GM23248 (cell line): ENCODE measurements at regions not wholly inside any gene's neighbourhood (a gene's known extent, or its start where the extent isn't known, plus 50 kb on each side); places are given as distances from the start of the nearest gene placed in this dataset.

Experiments used
- DNase-seq: peaks from one replicate; pipeline ENCODE4 v3.0.0-alpha.2; 2015
- H2AFZ ChIP-seq: fragments of 200-600 bp; sonication (generic); 2 replicates; pipeline ENCODE4 v1.6.1; 2016; ENCODE audit warnings: antibody characterized with exemption
- H3F3A ChIP-seq: fragments of 200-600 bp; sonication (generic); 2 replicates; pipeline ENCODE4 v1.6.1; 2016; ENCODE audit warnings: mild to moderate bottlenecking, antibody characterized with exemption, mixed run types; ENCODE audit not compliant: insufficient read depth
- H3K27ac ChIP-seq: fragments of 200-600 bp; sonication (generic); 2 replicates; pipeline ENCODE4 v1.5.1; 2016; ENCODE audit warnings: mild to moderate bottlenecking
- H3K27me3 ChIP-seq: fragments of 200-600 bp; sonication (generic); replicated peaks from 2 replicates; pipeline ENCODE4 v1.6.1; 2016; ENCODE audit warnings: mild to moderate bottlenecking; ENCODE audit not compliant: insufficient read depth
- H3K36me3 ChIP-seq: fragments of 200-600 bp; sonication (generic); 2 replicates; pipeline ENCODE4 v1.6.1; 2016; ENCODE audit warnings: low read depth, mild to moderate bottlenecking
- H3K4me1 ChIP-seq: fragments of 200-600 bp; sonication (generic); 2 replicates; pipeline ENCODE4 v1.6.1; 2016; ENCODE audit warnings: mild to moderate bottlenecking; ENCODE audit not compliant: insufficient read depth
- H3K4me2 ChIP-seq: fragments of 200-600 bp; sonication (generic); one replicate; pipeline ENCODE4 v1.6.1; 2016; ENCODE audit warnings: mild to moderate bottlenecking; ENCODE audit not compliant: unreplicated experiment
- H3K4me3 ChIP-seq: fragments of 200-600 bp; sonication (generic); 2 replicates; pipeline ENCODE4 v1.5.1; 2016; ENCODE audit warnings: mild to moderate bottlenecking
- H3K79me2 ChIP-seq: fragments of 200-600 bp; sonication (generic); 2 replicates; pipeline ENCODE4 v1.6.1; 2016; ENCODE audit warnings: mild to moderate bottlenecking; ENCODE audit not compliant: insufficient read depth
- H3K9ac ChIP-seq: fragments of 200-600 bp; sonication (generic); 2 replicates; pipeline ENCODE4 v1.6.1; 2016; ENCODE audit warnings: mild to moderate bottlenecking
- H3K9me2 ChIP-seq: fragments of 200-600 bp; sonication (generic); 2 replicates; pipeline ENCODE4 v1.6.1; 2016; ENCODE audit warnings: mixed run types, mild to moderate bottlenecking, moderate library complexity; ENCODE audit not compliant: insufficient read depth
- H3K9me3 ChIP-seq: fragments of 200-600 bp; sonication (generic); one replicate; pipeline ENCODE4 v1.6.1; 2017; ENCODE audit warnings: low read depth
- H4K20me1 ChIP-seq: fragments of 200-600 bp; sonication (generic); 2 replicates; pipeline ENCODE4 v1.6.0; 2016; ENCODE audit not compliant: insufficient read depth
- EZH2 ChIP-seq: fragments of 200-600 bp; sonication (generic); IDR thresholded peaks from 2 replicates; pipeline ENCODE4 v1.6.1; 2018; ENCODE audit warnings: antibody characterized with exemption, mild to moderate bottlenecking; ENCODE audit not compliant: insufficient read depth, poor library complexity, severe bottlenecking
- EZH2phosphoT487 ChIP-seq: fragments of 200-600 bp; sonication (generic); IDR thresholded peaks from 2 replicates; pipeline ENCODE4 v1.6.1; 2018; ENCODE audit warnings: antibody characterized with exemption, moderate library complexity, mild to moderate bottlenecking, low read depth; ENCODE audit not compliant: insufficient read depth
- WGBS, 2 experiments: methylation state at CpG; one replicate each; pipeline ENCODE4 v1.1.6; 2015 to 2017; ENCODE audit warnings: low lambda C conversion rate in 2 of 2, low coverage in 1 of 2; ENCODE audit errors: missing lambda C conversion rate in 2 of 2; 5-methylcytosine and 5-hydroxymethylcytosine counted together
- in situ Hi-C: fragments of 300-500 bp; cut with MboI; formaldehyde crosslinking; loops from 2 replicates; pipeline ENCODE4 v1.15.0; 2020

- no peaks in the 10 kb centered on the region for H3K9me3 ChIP-seq
- 71 to 76% methylated on average over 2 of the region's 2 CpGs for WGBS, 2 experiments
- H4K20me1 ChIP-seq, result no peaks in the 10 kb centered on the region
- no peaks in the 10 kb centered on the region for H3K27me3 ChIP-seq
- H3K27ac ChIP-seq, result peak overlapping the region; percentile 54
- TF ChIP-seq EZH2phosphoT487, result no peak
- no peak for TF ChIP-seq EZH2
- H3K36me3 ChIP-seq, result no peaks in the 10 kb centered on the region
- H3K9ac ChIP-seq, result no peak overlapping the region
- no peaks in the 10 kb centered on the region for H3K9me2 ChIP-seq
- DNase-seq, result peak; percentile 68
- in situ Hi-C loops, result no loop called here
- H2AFZ ChIP-seq, result peak overlapping the region; percentile 51; the same call in 1 of the 2 replicates
- H3K4me3 ChIP-seq, result no peak overlapping the region
- H3K4me1 ChIP-seq, result peaks cover 13% of the 10 kb centered on the region
- H3K4me2 ChIP-seq, result peak overlapping the region; percentile 24
- no peaks in the 10 kb centered on the region for H3K79me2 ChIP-seq
- H3F3A ChIP-seq, result no peaks in the 10 kb centered on the region
These were observed 82.9 kb upstream of the MARCKS start for GRCh38 chr6:113774127-113774825.

- in situ Hi-C loops, result no loop called here
- WGBS, 2 experiments, result 90 to 100% methylated on average over 2 of the region's 2 CpGs
- H3F3A ChIP-seq, result no peaks in the 10 kb centered on the region
- no peaks in the 10 kb centered on the region for H3K36me3 ChIP-seq
- H3K27me3 ChIP-seq, result no peaks in the 10 kb centered on the region
- H3K4me1 ChIP-seq, result peaks cover 13% of the 10 kb centered on the region
- no peak overlapping the region for H3K4me3 ChIP-seq
- no peaks in the 10 kb centered on the region for H4K20me1 ChIP-seq
- no peak overlapping the region for H2AFZ ChIP-seq
- H3K9me3 ChIP-seq, result no peaks in the 10 kb centered on the region
- H3K79me2 ChIP-seq, result no peaks in the 10 kb centered on the region
- H3K4me2 ChIP-seq, result no peak overlapping the region
- no peaks in the 10 kb centered on the region for H3K9me2 ChIP-seq
- H3K27ac ChIP-seq, result no peak overlapping the region
- no peak overlapping the region for H3K9ac ChIP-seq
- no peak for DNase-seq
- TF ChIP-seq EZH2 (no peak), EZH2phosphoT487 (no peak)
These were observed 80.1 kb upstream of the MARCKS start for GRCh38 chr6:113776998-113777397.

GRCh38 chr6:113777601-113778000 is 79.5 kb upstream of the MARCKS start:
- Histone ChIP-seq H3K36me3 (no peaks in the 10 kb centered on the region), H3K27me3 (no peaks in the 10 kb centered on the region), H3F3A (no peaks in the 10 kb centered on the region), H3K4me1 (peaks cover 13% of the 10 kb centered on the region), H3K9me3 (no peaks in the 10 kb centered on the region), H4K20me1 (no peaks in the 10 kb centered on the region), H3K4me3 (no peak overlapping the region), H3K27ac (no peak overlapping the region), H3K9me2 (no peaks in the 10 kb centered on the region), H2AFZ (no peak overlapping the region), H3K9ac (no peak overlapping the region), H3K4me2 (no peak overlapping the region), H3K79me2 (no peaks in the 10 kb centered on the region)
- 88 to 91% methylated on average over 4 of the region's 4 CpGs for WGBS, 2 experiments
- in situ Hi-C loops, result no loop called here
- DNase-seq, result no peak
- TF ChIP-seq EZH2 (no peak), EZH2phosphoT487 (no peak)

GRCh38 chr6:113779656-113780055 is 77.5 kb upstream of the MARCKS start:
- H2AFZ ChIP-seq, result no peak overlapping the region
- no peaks in the 10 kb centered on the region for H3F3A ChIP-seq
- no peak overlapping the region for H3K9ac ChIP-seq
- no peaks in the 10 kb centered on the region for H3K27me3 ChIP-seq
- no peaks in the 10 kb centered on the region for H4K20me1 ChIP-seq
- no peaks in the 10 kb centered on the region for H3K9me2 ChIP-seq
- in situ Hi-C loops, result no loop called here
- no peaks in the 10 kb centered on the region for H3K36me3 ChIP-seq
- no peak overlapping the region for H3K4me3 ChIP-seq
- no peaks in the 10 kb centered on the region for H3K9me3 ChIP-seq
- no peak overlapping the region for H3K27ac ChIP-seq
- TF ChIP-seq EZH2, result no peak
- no peak for TF ChIP-seq EZH2phosphoT487
- no peak overlapping the region for H3K4me2 ChIP-seq
- peaks cover 2% of the 10 kb centered on the region; the same call in 1 of the 2 replicates for H3K4me1 ChIP-seq
- DNase-seq, result no peak
- no peaks in the 10 kb centered on the region for H3K79me2 ChIP-seq
- WGBS, 2 experiments, result 91 to 97% methylated on average over 2 of the region's 2 CpGs

- in situ Hi-C loops, result no loop called here
- H3K4me1 ChIP-seq, result no peaks in the 10 kb centered on the region
These were observed 74.5 kb upstream of the MARCKS start for GRCh38 chr6:113782636-113783035.

More at GRCh38 chr6:113782636-113783035, 74.5 kb upstream of the MARCKS start:
- no peaks in the 10 kb centered on the region for H3K9me2 ChIP-seq
- H3K4me3 ChIP-seq, result no peak overlapping the region
- no peak overlapping the region for H3K4me2 ChIP-seq
- H2AFZ ChIP-seq, result no peak overlapping the region
- H3K27ac ChIP-seq, result no peak overlapping the region
- H3K79me2 ChIP-seq, result no peaks in the 10 kb centered on the region
- no peaks in the 10 kb centered on the region for H3K36me3 ChIP-seq
- TF ChIP-seq EZH2phosphoT487 (no peak), EZH2 (no peak)
- no peaks in the 10 kb centered on the region for H3K9me3 ChIP-seq
- no peaks in the 10 kb centered on the region for H3F3A ChIP-seq
- H4K20me1 ChIP-seq, result no peaks in the 10 kb centered on the region
- no peak overlapping the region for H3K9ac ChIP-seq
- H3K27me3 ChIP-seq, result no peaks in the 10 kb centered on the region
- DNase-seq, result peak; percentile 2
